H54 (cell line): ENCODE measurements at regions not wholly inside any gene's neighbourhood (a gene's known extent, or its start where the extent isn't known, plus 50 kb on each side); places are given as distances from the start of the nearest gene placed in this dataset.
A peak's percentile ranks its signal among the peaks of the same experiment; 100 is the strongest.
"Not testable (repeated sequence)": the region's sequence is repeated elsewhere in the genome, so short reads cannot be mapped to it uniquely, and the experiment has no call there.

Experiments
- DNase-seq: peaks from one replicate; pipeline ENCODE4 v3.0.0; 2011; ENCODE audit warnings: low spot score, mixed read lengths; ENCODE audit not compliant: insufficient read length
- FAIRE-seq: peaks from 3 replicates; lab custom pipeline; 2011; peaks lifted over from hg19 to GRCh38; lab: Jason Lieb, UNC
- POLR2A ChIP-seq: IDR thresholded peaks from 2 replicates; pipeline ENCODE4 v1.6.1; 2011; ENCODE audit warnings: low read depth, mild to moderate bottlenecking, low read length

- FAIRE-seq: no peak
- TF ChIP-seq POLR2A: no peak
- no peak for DNase-seq
These were observed 687.7 kb upstream of the ARRDC3 start for GRCh38 chr5:92070786-92071185.

DNA sequence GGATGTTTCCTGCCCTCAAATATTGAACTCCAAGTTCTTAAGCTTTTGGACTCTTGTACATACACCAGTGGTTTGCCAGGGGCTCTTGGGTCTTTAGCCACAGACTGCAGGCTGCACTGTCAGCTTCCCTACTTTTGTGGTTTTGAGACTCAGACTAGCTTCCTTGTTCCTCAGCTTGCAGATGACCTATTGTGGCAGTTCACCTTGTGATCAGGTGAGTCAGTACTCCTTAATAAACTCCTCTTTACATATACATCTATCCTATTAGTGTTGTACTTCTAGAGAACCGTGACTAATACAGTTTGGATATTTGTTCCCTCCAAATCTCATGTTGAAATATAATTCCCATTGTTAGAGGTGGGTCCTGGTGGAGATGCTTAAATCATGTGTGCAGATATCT is 681.9 kb upstream of the ARRDC3 start:
- DNase-seq (no peak), FAIRE-seq (no peak)
- no peak for TF ChIP-seq POLR2A

DNA sequence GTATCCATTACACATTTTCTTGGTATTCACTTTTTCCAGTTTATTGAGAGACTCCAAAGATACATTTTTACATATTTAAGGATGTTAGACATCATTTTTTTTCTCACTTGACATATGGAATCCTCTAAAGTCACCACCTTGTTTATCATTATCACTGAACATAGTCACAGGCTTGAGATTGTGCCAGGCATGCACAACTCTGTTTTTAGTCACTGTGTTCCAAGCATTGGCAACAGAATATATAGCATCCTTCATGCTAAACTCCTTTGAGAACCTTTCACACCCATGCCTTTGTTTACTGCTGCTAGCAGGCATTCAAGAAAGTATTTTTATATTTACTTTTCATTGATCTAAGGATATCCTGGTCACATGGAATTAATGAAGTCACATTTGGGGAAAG is 668.6 kb upstream of the ARRDC3 start:
- FAIRE-seq (no peak), DNase-seq (no peak)
- TF ChIP-seq POLR2A: no peak

- DNase-seq (no peak), FAIRE-seq (no peak)
- no peak for TF ChIP-seq POLR2A
These were observed 667.9 kb upstream of the ARRDC3 start for GRCh38 chr5:92050970-92051369.

- TF ChIP-seq POLR2A: no peak
- FAIRE-seq: no peak
These were observed 659.0 kb upstream of the ARRDC3 start for GRCh38 chr5:92041911-92042660.

GRCh38 chr5:92041206-92041605 is 658.1 kb upstream of the ARRDC3 start:
- TF ChIP-seq POLR2A: no peak
- DNase-seq (no peak), FAIRE-seq (no peak)

More at GRCh38 chr5:92041911-92042660, 659.0 kb upstream of the ARRDC3 start:
- DNase-seq: no peak

- DNase-seq, FAIRE-seq: not testable (repeated sequence)
These were observed 646.7 kb upstream of the ARRDC3 start for GRCh38 chr5:92029792-92030191.

DNA sequence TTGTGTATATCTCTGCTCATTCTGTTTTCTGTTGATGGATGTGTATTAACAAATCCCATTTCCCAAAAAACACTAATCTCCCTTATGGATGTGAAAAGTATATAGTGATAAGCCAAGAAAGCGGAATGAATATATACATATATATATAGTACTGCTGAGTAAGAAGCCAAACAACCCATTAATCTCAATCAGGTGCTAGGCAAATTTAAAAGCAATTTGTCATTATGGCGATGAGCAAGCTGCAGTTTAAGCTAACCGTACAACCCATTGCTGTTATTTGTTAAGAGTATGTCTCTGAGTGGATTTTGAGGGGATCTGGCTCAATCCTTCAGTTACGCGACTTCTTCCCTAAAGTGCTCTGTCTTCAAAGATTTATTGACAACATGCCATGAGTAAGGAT is 640.4 kb upstream of the ARRDC3 start:
- no peak for DNase-seq
- FAIRE-seq: no peak
- no peak for TF ChIP-seq POLR2A

DNA sequence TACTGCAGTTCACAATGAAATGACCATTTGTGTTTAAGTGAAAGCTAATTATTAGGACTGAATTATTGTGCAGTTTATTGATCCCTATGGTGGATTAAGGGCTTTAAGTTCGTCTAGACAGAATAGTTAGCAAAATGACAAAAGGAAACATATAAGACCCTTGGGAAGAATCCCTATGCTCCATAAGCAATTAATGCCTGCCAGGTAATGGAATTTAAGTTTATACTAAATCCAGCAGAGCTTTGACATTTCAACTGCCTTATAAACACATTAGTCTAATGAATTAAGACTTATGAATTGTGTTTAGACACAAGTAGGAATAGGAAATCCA is 640.0 kb upstream of the ARRDC3 start:
- no peak for TF ChIP-seq POLR2A
- FAIRE-seq (no peak), DNase-seq (no peak)

DNA sequence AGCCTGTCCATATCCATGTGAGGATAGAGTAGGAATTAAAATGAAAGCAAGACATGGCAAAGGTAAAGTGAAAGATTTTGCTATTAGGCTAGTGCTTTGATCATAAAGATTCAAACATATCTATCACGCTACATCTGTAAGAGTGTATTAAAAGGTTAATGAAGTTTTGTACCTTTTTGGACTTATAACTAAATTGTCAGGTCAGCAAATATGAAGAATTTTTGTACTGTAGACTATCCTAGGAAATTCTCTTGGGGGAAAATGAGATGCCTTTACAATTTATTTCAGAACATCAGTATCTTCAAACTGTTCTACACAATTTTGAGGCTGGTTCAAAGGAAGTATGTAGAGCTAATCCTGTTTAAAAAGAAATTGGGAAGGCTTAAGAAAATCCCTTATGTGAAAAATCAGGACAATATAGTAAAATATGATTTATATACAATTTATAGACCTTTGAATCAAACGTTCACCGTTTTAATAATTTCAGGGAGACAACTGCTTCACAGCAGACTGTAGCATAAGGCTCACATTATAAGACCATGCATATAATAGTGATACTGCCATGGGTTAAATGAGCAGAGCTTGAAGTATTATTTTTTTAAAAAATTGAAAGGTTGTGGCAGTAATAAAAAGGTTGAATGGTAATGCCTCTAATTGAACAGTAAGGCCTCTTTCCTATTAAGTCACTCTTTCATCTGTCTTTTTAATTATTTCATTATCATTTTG is 639.5 kb upstream of the ARRDC3 start:
- TF ChIP-seq POLR2A: no peak
- no peak for FAIRE-seq
- DNase-seq: no peak

- DNase-seq: no peak
- FAIRE-seq: peak; percentile 80
- TF ChIP-seq POLR2A: no peak
These were observed 636.4 kb upstream of the ARRDC3 start for GRCh38 chr5:92019376-92019990.

GRCh38 chr5:92017776-92018175 is 634.7 kb upstream of the ARRDC3 start:
- FAIRE-seq: peak; percentile 97
- DNase-seq: peak; percentile 3
- TF ChIP-seq POLR2A: no peak

DNA sequence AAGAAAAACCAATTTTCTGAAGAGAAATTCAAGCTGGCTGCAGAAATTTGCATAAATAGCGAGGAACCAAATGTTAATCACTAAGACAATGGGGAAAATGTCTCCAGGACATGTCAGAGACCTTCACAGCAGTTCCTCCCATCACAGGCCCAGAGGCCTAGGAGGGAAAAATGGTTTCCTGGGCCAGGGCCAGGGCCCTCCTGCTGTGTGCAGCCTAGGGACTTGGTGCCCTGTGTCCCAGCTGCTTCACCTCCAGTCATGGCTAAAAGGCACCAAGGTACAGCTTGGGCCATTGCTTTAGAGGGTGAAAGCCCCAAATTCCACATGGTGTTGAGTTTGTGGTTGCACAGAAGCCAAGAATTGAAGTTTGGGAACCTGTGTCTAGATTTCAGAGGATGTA is 628.7 kb upstream of the ARRDC3 start:
- not testable (repeated sequence) for DNase-seq, FAIRE-seq

DNA sequence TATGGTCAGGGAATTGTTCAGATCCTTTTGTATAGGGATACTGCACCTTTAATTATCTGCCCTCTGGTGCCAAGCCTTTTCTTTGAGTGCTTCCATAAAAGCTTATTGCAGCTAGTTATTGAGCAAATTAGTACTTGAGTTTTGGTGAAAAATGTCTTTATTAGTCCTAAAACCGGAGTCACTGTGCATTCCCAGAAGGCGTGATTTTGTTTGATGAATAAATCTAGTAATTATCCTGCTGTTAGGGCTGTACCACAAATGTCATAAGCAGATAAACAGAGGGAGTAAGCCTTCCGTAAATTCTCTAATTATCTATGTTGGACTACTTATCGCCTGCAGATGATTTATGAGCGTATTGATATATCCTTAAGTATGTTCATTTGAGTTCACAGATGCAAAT is 620.7 kb upstream of the ARRDC3 start:
- FAIRE-seq (no peak), DNase-seq (no peak)
- TF ChIP-seq POLR2A: no peak
